Suprapubic skin (tissue), 4 donors: ENCODE measurements at regions not wholly inside any gene's neighbourhood (a gene's known extent, or its start where the extent isn't known, plus 50 kb on each side); places are given as distances from the start of the nearest gene placed in this dataset.

Experiments used
- DNase-seq, 2 donors: peaks; one replicate each; pipeline ENCODE4 v3.0.0-alpha.2; 2019; ENCODE audit warnings: low spot score in 2 of 2
- H3K27ac ChIP-seq: fragments of 200-600 bp; sonication (generic); one replicate; pipeline ENCODE4 v1.5.1; 2019
- H3K27me3 ChIP-seq: fragments of 200-600 bp; sonication (generic); one replicate; pipeline ENCODE4 v1.5.1; 2019
- H3K36me3 ChIP-seq: fragments of 200-600 bp; sonication (generic); one replicate; pipeline ENCODE4 v1.5.1; 2019
- H3K4me1 ChIP-seq: fragments of 200-600 bp; sonication (generic); one replicate; pipeline ENCODE4 v1.5.1; 2019
- H3K4me3 ChIP-seq: fragments of 200-600 bp; sonication (generic); one replicate; pipeline ENCODE4 v1.5.1; 2019; ENCODE audit warnings: mild to moderate bottlenecking
- H3K9me3 ChIP-seq: fragments of 200-600 bp; sonication (generic); one replicate; pipeline ENCODE4 v1.5.1; 2019
- EP300 ChIP-seq: sonication (generic); formaldehyde crosslinking; IDR thresholded peaks from one replicate; pipeline ENCODE4 v1.6.1; 2017; ENCODE audit warnings: antibody characterized with exemption
- POLR2A ChIP-seq, 2 donors: fragments of 450-650 bp; IDR thresholded peaks; one replicate each; pipeline ENCODE4 v1.6.1; 2017; ENCODE audit warnings: antibody characterized with exemption in 2 of 2, mild to moderate bottlenecking in 2 of 2, moderate library complexity in 2 of 2
- POLR2AphosphoS5 ChIP-seq, 3 donors: sonication (generic); formaldehyde crosslinking; IDR thresholded peaks; one replicate each; pipeline ENCODE4 v1.6.1; 2017; ENCODE audit warnings: antibody characterized with exemption in 3 of 3
- WGBS: methylation state at CpG from one replicate; pipeline ENCODE4 v1.1.5; 2018; 5-methylcytosine and 5-hydroxymethylcytosine counted together
- TF ChIP-seq, protein P1 (sequence below), 2 donors: fragments of 200-600 bp in 1 of 2; fragments of 450-650 bp in 1 of 2; sonication (generic) in 1 of 2; IDR thresholded peaks; one replicate each; pipeline ENCODE4 v1.5.1; 2016 to 2019; ENCODE audit warnings: antibody characterized with exemption in 2 of 2, mild to moderate bottlenecking in 1 of 2, moderate library complexity in 1 of 2

DNA sequence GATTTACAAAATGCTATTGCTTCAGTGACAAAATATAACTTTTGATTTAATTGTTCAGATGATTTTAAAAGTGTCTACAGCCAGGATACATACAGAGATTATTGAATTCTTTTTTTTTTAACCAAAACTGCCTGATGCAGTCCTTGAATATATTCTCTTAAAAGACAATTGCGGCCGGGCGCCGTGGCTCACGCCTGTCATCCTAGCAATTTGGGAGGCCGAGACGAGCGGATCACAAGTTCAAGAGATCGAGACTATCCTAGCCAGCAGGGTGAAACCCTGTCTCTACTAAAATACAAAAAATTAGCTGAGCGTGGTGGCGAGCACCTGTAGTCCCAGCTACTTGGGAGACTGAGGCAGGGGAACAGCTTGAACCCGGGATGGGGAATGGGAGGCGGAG, 497.0 kb upstream of the FSIP2 start:
- Histone ChIP-seq H3K9me3 (no peaks in the 10 kb centered on the region), H3K4me1 (no peaks in the 10 kb centered on the region), H3K27me3 (no peaks in the 10 kb centered on the region), H3K4me3 (no peak overlapping the region), H3K27ac (no peak overlapping the region), H3K36me3 (no peaks in the 10 kb centered on the region)
- DNase-seq = no peak
- TF ChIP-seq POLR2A (IDR thresholded peaks at IDR 0.05) (no peak), EP300 (no peak), POLR2AphosphoS5 (IDR thresholded peaks at IDR 0.05) (no peak)
- TF ChIP-seq, protein P1, sequence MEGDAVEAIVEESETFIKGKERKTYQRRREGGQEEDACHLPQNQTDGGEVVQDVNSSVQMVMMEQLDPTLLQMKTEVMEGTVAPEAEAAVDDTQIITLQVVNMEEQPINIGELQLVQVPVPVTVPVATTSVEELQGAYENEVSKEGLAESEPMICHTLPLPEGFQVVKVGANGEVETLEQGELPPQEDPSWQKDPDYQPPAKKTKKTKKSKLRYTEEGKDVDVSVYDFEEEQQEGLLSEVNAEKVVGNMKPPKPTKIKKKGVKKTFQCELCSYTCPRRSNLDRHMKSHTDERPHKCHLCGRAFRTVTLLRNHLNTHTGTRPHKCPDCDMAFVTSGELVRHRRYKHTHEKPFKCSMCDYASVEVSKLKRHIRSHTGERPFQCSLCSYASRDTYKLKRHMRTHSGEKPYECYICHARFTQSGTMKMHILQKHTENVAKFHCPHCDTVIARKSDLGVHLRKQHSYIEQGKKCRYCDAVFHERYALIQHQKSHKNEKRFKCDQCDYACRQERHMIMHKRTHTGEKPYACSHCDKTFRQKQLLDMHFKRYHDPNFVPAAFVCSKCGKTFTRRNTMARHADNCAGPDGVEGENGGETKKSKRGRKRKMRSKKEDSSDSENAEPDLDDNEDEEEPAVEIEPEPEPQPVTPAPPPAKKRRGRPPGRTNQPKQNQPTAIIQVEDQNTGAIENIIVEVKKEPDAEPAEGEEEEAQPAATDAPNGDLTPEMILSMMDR (IDR thresholded peaks at IDR 0.05) = no peak
- WGBS = 89% methylated on average over 13 of the region's 13 CpGs

DNA sequence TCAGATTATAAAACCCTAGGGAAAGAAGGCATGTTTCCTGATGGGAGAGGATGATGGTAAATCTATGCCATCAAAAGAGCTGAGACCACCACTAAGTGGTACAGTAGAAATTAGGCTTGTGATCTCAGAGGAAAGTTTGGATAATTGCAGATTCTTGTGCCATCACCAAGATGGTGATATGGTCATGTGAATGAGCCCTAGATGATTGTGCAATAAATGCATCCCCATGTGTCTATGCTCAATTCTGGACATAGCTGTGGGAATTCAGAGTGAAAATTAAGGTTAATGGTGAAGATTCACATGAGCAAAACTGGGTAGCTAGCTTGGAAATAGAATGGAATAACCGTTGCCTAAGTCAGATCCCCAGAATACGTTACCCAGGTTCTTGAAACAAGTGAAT, 496.1 kb upstream of the FSIP2 start:
- WGBS = 85% methylated on average over 2 of the region's 2 CpGs
- Histone ChIP-seq H3K4me3 (no peak overlapping the region), H3K27ac (no peak overlapping the region), H3K36me3 (no peaks in the 10 kb centered on the region), H3K4me1 (no peaks in the 10 kb centered on the region), H3K9me3 (no peaks in the 10 kb centered on the region), H3K27me3 (no peaks in the 10 kb centered on the region)
- DNase-seq = no peak
- TF ChIP-seq POLR2A (IDR thresholded peaks at IDR 0.05) (no peak), EP300 (no peak), POLR2AphosphoS5 (IDR thresholded peaks at IDR 0.05) (no peak)
- TF ChIP-seq, protein P1 (IDR thresholded peaks at IDR 0.05) = no peak

DNA sequence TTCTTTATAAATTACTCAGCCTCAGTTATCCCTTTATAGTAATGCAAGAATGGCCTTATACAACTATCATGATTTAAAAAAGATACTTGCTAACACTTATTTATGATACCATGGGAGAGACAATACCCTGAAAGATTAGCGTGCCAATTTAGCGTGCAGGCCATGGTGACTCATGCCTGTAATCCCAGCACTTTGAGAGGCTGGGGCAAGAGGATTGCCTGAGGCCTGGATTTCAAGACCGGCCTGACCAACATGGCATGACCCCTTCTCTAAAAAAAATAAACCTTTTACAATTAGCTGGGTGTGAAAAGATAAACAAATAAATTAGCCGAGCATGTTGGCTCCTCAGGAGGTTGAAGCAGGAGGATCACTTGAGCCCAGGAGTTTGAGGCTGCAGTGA, 493.4 kb upstream of the FSIP2 start:
- no peak overlapping the region for H3K27ac ChIP-seq
- H3K4me3 ChIP-seq = no peak overlapping the region
- H3K36me3 ChIP-seq = no peaks in the 10 kb centered on the region
- no peak for DNase-seq
- no peak for TF ChIP-seq POLR2AphosphoS5 (IDR thresholded peaks at IDR 0.05)
- TF ChIP-seq, protein P1 (IDR thresholded peaks at IDR 0.05) = no peak
- TF ChIP-seq EP300 = no peak
- no peak for TF ChIP-seq POLR2A (IDR thresholded peaks at IDR 0.05)
- no peaks in the 10 kb centered on the region for H3K27me3 ChIP-seq
- H3K9me3 ChIP-seq = no peaks in the 10 kb centered on the region
- WGBS = 88% methylated on average over 4 of the region's 4 CpGs
- no peaks in the 10 kb centered on the region for H3K4me1 ChIP-seq

DNA sequence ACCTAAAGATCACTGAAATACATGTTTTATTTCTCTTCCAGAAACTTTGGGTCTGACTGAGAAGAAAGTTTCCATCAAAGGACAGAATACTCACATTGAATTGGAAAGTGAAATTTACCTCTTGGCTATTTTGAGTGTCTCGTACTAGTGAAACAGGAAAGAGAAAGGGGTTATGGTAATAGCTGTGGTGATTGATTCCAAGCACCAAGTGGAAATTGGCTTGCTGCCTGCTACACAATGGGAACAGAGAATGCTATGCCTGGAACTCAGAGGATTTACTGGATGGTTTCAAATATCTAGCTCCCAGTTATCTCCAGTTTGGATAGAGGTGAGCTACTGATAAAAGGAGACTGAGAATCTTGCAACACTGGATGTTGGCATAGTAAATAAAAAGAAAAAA, 492.8 kb upstream of the FSIP2 start:
- no peaks in the 10 kb centered on the region for H3K36me3 ChIP-seq
- H3K27ac ChIP-seq = no peak overlapping the region
- DNase-seq = no peak
- TF ChIP-seq EP300 (no peak), POLR2AphosphoS5 (IDR thresholded peaks at IDR 0.05) (no peak)
- TF ChIP-seq, protein P1 (IDR thresholded peaks at IDR 0.05) = no peak
- WGBS = 30% methylated on average over 1 of the region's 1 CpG
- no peaks in the 10 kb centered on the region for H3K4me1 ChIP-seq
- H3K27me3 ChIP-seq = no peaks in the 10 kb centered on the region
- H3K4me3 ChIP-seq = no peak overlapping the region
- no peaks in the 10 kb centered on the region for H3K9me3 ChIP-seq

DNA sequence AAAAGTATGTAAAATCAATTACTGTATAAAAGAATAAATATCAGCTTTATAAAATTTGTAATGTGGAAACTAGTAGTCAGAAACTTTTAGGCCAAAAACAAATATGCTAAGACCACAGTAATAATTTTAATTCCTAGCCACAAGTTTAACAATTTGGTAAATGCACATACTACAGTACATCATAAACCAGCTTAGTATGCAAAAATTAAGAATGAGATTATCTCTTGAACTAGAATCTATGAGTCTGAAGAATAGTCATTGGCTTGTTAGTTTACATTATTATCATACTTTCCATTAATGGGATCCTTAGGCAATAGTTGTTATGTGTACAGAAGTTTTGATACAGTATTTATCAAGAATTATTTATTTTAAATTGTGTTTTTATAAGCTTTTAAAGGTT, 491.9 kb upstream of the FSIP2 start:
- no peaks in the 10 kb centered on the region for H3K36me3 ChIP-seq
- H3K27me3 ChIP-seq = no peaks in the 10 kb centered on the region
- no peak for TF ChIP-seq EP300
- TF ChIP-seq POLR2A (IDR thresholded peaks at IDR 0.05) = no peak
- TF ChIP-seq, protein P1 (IDR thresholded peaks at IDR 0.05) = no peak
- no peak for TF ChIP-seq POLR2AphosphoS5 (IDR thresholded peaks at IDR 0.05)
- H3K9me3 ChIP-seq = no peaks in the 10 kb centered on the region
- DNase-seq = no peak
- no peaks in the 10 kb centered on the region for H3K4me1 ChIP-seq
- no peak overlapping the region for H3K27ac ChIP-seq
- no peak overlapping the region for H3K4me3 ChIP-seq
